ENCODE measurements at regions not wholly inside any gene's neighbourhood (a gene's known extent, or its start where the extent isn't known, plus 50 kb on each side); places are given as distances from the start of the nearest gene placed in this dataset.
A peak's percentile ranks its signal among the peaks of the same experiment; 100 is the strongest.

DNA sequence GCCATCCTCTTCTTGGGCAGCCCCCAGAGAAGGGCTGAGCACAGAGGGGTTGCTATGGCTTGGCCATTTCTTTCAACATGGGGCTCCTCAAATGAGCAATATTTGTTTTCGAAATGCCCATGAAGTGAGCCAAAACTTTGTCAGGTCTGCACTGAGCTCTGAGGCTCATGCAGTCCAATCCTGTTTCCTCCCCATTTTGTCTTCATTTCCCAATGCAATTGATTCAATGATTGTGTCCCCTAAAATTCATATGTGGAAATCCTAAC is 60.6 kb upstream of the CD44 start:
- no peaks in the 10 kb centered on the region for H3K36me3 ChIP-seq (ENCODE audit: insufficient read depth, low read length)
- H3K9me2 ChIP-seq (replicated peaks; ENCODE audit: low read depth, low read length), result no peaks in the 10 kb centered on the region
- H3K4me1 ChIP-seq (ENCODE audit: insufficient read depth, low read length, poor library complexity, severe bottlenecking), result peaks cover 49% of the 10 kb centered on the region
- H3K4me3 ChIP-seq (ENCODE audit: low read length, poor library complexity, severe bottlenecking), result peak overlapping the region; percentile 28
- peaks cover 10% of the 10 kb centered on the region for H3K27me3 ChIP-seq (ENCODE audit: insufficient read depth, low read length, poor library complexity, severe bottlenecking)
- no peaks in the 10 kb centered on the region for H3F3A ChIP-seq (ENCODE audit: low read depth)
- no peaks in the 10 kb centered on the region for H3K9me3 ChIP-seq (ENCODE audit: insufficient read depth, low read depth, low read length)
- TF ChIP-seq, protein P1, sequence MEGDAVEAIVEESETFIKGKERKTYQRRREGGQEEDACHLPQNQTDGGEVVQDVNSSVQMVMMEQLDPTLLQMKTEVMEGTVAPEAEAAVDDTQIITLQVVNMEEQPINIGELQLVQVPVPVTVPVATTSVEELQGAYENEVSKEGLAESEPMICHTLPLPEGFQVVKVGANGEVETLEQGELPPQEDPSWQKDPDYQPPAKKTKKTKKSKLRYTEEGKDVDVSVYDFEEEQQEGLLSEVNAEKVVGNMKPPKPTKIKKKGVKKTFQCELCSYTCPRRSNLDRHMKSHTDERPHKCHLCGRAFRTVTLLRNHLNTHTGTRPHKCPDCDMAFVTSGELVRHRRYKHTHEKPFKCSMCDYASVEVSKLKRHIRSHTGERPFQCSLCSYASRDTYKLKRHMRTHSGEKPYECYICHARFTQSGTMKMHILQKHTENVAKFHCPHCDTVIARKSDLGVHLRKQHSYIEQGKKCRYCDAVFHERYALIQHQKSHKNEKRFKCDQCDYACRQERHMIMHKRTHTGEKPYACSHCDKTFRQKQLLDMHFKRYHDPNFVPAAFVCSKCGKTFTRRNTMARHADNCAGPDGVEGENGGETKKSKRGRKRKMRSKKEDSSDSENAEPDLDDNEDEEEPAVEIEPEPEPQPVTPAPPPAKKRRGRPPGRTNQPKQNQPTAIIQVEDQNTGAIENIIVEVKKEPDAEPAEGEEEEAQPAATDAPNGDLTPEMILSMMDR (conservative IDR thresholded peaks at IDR 0.05; ENCODE audit: low read length), result no peak
- TF ChIP-seq EZH2phosphoT487 (IDR thresholded peaks at IDR 0.05; ENCODE audit: borderline replicate concordance), result no peak
- no peak overlapping the region for H3K9ac ChIP-seq (ENCODE audit: low read depth, low read length, poor library complexity, severe bottlenecking)
- no peaks in the 10 kb centered on the region for H3K79me2 ChIP-seq (ENCODE audit: insufficient read depth, low read length)
- no peak overlapping the region for H2AFZ ChIP-seq (ENCODE audit: low read length)
- H4K20me1 ChIP-seq (ENCODE audit: insufficient read depth, low read length, poor library complexity, severe bottlenecking), result no peaks in the 10 kb centered on the region
- H3K4me2 ChIP-seq (ENCODE audit: low read depth, low read length, poor library complexity, severe bottlenecking), result peak overlapping the region; percentile 35

DNA sequence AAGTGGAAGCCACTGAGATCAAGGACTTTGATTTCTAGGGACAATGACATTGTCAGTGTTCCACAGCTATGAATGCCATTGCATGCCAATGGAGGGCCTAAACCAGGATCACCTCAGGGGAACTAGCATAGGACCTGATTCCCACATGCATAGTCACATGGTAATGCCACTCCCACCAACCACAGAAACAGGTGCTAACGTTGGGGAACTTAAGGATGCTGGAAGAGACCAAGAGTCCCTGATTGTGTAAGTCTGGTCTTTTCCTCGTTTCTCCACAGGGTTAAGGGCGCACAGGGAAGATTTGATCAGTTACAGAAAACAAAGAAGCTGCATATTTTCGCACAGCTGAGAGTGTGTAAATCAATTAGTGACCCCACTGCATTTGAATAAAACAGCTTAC is 59.4 kb upstream of the CD44 start:
- no peak overlapping the region for H3K4me3 ChIP-seq (ENCODE audit: low read length, poor library complexity, severe bottlenecking)
- peaks cover 60% of the 10 kb centered on the region for H3K4me1 ChIP-seq (ENCODE audit: insufficient read depth, low read length, poor library complexity, severe bottlenecking)
- no peak overlapping the region for H3K4me2 ChIP-seq (ENCODE audit: low read depth, low read length, poor library complexity, severe bottlenecking)
- no peaks in the 10 kb centered on the region for H3F3A ChIP-seq (ENCODE audit: low read depth)
- H2AFZ ChIP-seq (ENCODE audit: low read length), result no peak overlapping the region
- H3K79me2 ChIP-seq (ENCODE audit: insufficient read depth, low read length), result no peaks in the 10 kb centered on the region
- no peaks in the 10 kb centered on the region for H4K20me1 ChIP-seq (ENCODE audit: insufficient read depth, low read length, poor library complexity, severe bottlenecking)
- TF ChIP-seq EZH2phosphoT487 (IDR thresholded peaks at IDR 0.05; ENCODE audit: borderline replicate concordance), result no peak
- TF ChIP-seq, protein P1 (conservative IDR thresholded peaks at IDR 0.05; ENCODE audit: low read length), result no peak
- no peaks in the 10 kb centered on the region for H3K9me3 ChIP-seq (ENCODE audit: insufficient read depth, low read depth, low read length)
- peaks cover 10% of the 10 kb centered on the region for H3K27me3 ChIP-seq (ENCODE audit: insufficient read depth, low read length, poor library complexity, severe bottlenecking)
- H3K36me3 ChIP-seq (ENCODE audit: insufficient read depth, low read length), result no peaks in the 10 kb centered on the region
- no peak overlapping the region for H3K9ac ChIP-seq (ENCODE audit: low read depth, low read length, poor library complexity, severe bottlenecking)
- H3K9me2 ChIP-seq (replicated peaks; ENCODE audit: low read depth, low read length), result no peaks in the 10 kb centered on the region

GRCh38 chr11:35082321-35083180 is 56.4 kb upstream of the CD44 start:
- Histone ChIP-seq H3K36me3 (ENCODE audit: insufficient read depth, low read length) (no peaks in the 10 kb centered on the region), H3K9me3 (ENCODE audit: insufficient read depth, low read depth, low read length) (no peaks in the 10 kb centered on the region), H3K79me2 (ENCODE audit: insufficient read depth, low read length) (no peaks in the 10 kb centered on the region), H2AFZ (ENCODE audit: low read length) (no peak overlapping the region), H3K9ac (ENCODE audit: low read depth, low read length, poor library complexity, severe bottlenecking) (no peak overlapping the region), H3K27me3 (ENCODE audit: insufficient read depth, low read length, poor library complexity, severe bottlenecking) (peaks cover 10% of the 10 kb centered on the region), H3K4me1 (ENCODE audit: insufficient read depth, low read length, poor library complexity, severe bottlenecking) (peaks cover 47% of the 10 kb centered on the region), H3K4me2 (ENCODE audit: low read depth, low read length, poor library complexity, severe bottlenecking) (peak overlapping the region; percentile 42), H3F3A (ENCODE audit: low read depth) (no peaks in the 10 kb centered on the region), H3K4me3 (ENCODE audit: low read length, poor library complexity, severe bottlenecking) (no peak overlapping the region), H3K9me2 (replicated peaks; ENCODE audit: low read depth, low read length) (no peaks in the 10 kb centered on the region), H4K20me1 (ENCODE audit: insufficient read depth, low read length, poor library complexity, severe bottlenecking) (no peaks in the 10 kb centered on the region)
- TF ChIP-seq, protein P1 (conservative IDR thresholded peaks at IDR 0.05; ENCODE audit: low read length), result no peak
- no peak for TF ChIP-seq EZH2phosphoT487 (IDR thresholded peaks at IDR 0.05; ENCODE audit: borderline replicate concordance)

Measured in Loucy (cell line).